HCT116 (cell line): ENCODE measurements at regions not wholly inside any gene's neighbourhood (a gene's known extent, or its start where the extent isn't known, plus 50 kb on each side); places are given as distances from the start of the nearest gene placed in this dataset.

Experiments used
- CTCF ChIP-seq, 3 experiments: fragments of 200-600 bp in 1 of 3; sonication (generic) in 1 of 3; IDR thresholded peaks in 2 of 3; conservative IDR thresholded peaks in 1 of 3; 2 replicates each; pipeline ENCODE4 v1.5.1; 2012 to 2017; ENCODE audit warnings: low read depth in 2 of 3, low read length in 2 of 3, antibody characterized with exemption in 1 of 3, borderline replicate concordance in 1 of 3, control low read depth in 1 of 3, mild to moderate bottlenecking in 1 of 3, mixed read lengths in 1 of 3, mixed run types in 1 of 3, moderate library complexity in 1 of 3; ENCODE audit not compliant: insufficient read depth in 1 of 3
- POLR2A ChIP-seq: IDR thresholded peaks from 2 replicates; pipeline ENCODE4 v1.7.0; 2011; ENCODE audit warnings: borderline replicate concordance; ENCODE audit not compliant: insufficient read depth, insufficient read length; ENCODE audit errors: extremely low read depth
- SRF ChIP-seq: IDR thresholded peaks from 2 replicates; pipeline ENCODE4 v1.6.1; 2012; ENCODE audit warnings: low read depth
- YY1 ChIP-seq: IDR thresholded peaks from 2 replicates; pipeline ENCODE4 v1.6.1; 2011; ENCODE audit warnings: low read length, low read depth, moderate library complexity, mild to moderate bottlenecking; ENCODE audit not compliant: insufficient replicate concordance; ENCODE audit errors: extremely low read depth

DNA sequence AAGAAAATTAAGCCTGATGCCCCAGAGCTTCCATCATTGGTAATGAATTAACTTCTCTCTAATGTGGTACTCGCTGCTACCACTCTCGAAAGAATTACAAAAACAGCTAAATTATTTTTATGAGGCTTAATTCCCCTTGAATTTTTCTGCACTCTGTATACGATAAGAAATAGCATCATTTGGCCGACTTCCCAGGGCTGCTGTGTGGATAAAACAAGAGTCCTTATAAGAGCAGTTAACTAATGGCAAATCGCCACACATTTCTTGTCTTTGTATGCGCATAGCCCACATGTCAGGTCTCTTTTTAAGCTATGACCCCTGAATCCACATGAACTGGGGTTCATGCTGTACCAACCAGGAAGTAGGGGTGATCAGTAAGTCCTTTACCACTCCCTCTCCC, 668.4 kb downstream of the TMEM182 start:
- TF ChIP-seq CTCF (IDR thresholded peaks at IDR 0.05 in 2 of 3, conservative IDR thresholded peaks at IDR 0.05 in 1 of 3; ENCODE audit: borderline replicate concordance in 1 of 3, insufficient read depth in 1 of 3, low read depth in 2 of 3, low read length in 2 of 3) = no peak
- no peak for TF ChIP-seq POLR2A
- TF ChIP-seq YY1 = no peak
- TF ChIP-seq SRF = no peak
